ENCODE measurements at regions not wholly inside any gene's neighbourhood (a gene's known extent, or its start where the extent isn't known, plus 50 kb on each side); places are given as distances from the start of the nearest gene placed in this dataset.

GRCh38 chr12:98238515-98239130 is 276.8 kb upstream of the TMPO start:
- no peak for TF ChIP-seq EZH2 (IDR thresholded peaks at IDR 0.05)
- TF ChIP-seq POLR2AphosphoS5 (IDR thresholded peaks at IDR 0.05; ENCODE audit: borderline replicate concordance, low read depth, low read length) = no peak

All from SK-N-MC (cell line).